ENCODE measurements at regions not wholly inside any gene's neighbourhood (a gene's known extent, or its start where the extent isn't known, plus 50 kb on each side); places are given as distances from the start of the nearest gene placed in this dataset.

GRCh38 chr6:153412519-153412918 lies 281.4 kb upstream of the RGS17 start:
- TF ChIP-seq, protein P1, sequence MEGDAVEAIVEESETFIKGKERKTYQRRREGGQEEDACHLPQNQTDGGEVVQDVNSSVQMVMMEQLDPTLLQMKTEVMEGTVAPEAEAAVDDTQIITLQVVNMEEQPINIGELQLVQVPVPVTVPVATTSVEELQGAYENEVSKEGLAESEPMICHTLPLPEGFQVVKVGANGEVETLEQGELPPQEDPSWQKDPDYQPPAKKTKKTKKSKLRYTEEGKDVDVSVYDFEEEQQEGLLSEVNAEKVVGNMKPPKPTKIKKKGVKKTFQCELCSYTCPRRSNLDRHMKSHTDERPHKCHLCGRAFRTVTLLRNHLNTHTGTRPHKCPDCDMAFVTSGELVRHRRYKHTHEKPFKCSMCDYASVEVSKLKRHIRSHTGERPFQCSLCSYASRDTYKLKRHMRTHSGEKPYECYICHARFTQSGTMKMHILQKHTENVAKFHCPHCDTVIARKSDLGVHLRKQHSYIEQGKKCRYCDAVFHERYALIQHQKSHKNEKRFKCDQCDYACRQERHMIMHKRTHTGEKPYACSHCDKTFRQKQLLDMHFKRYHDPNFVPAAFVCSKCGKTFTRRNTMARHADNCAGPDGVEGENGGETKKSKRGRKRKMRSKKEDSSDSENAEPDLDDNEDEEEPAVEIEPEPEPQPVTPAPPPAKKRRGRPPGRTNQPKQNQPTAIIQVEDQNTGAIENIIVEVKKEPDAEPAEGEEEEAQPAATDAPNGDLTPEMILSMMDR (IDR thresholded peaks at IDR 0.05) = no peak
- TF ChIP-seq POLR2A (IDR thresholded peaks at IDR 0.05) = no peak
